ENCODE measurements at regions not wholly inside any gene's neighbourhood (a gene's known extent, or its start where the extent isn't known, plus 50 kb on each side); places are given as distances from the start of the nearest gene placed in this dataset.

DNA sequence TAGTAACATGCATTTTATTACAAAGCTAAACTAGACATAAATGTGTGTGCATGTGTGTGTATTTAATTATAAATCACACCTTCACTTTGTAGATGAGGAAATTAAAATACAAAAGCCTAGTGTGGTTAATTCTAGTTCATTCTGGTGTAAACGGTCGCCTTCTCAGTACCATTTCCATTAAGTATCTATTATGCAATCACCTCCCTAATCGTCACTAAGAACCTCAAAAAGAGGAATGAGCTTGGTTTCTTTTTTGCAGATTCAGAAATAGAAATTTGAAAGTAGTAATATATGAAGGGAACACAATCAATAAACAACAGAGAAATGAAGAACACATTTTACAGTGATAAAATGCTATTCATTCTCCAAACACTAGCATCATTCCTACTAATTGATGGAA, 233.2 kb downstream of the ZBBX start (continued):
- no peak for TF ChIP-seq VEZF1 (CRISPR knock-in tag; IDR thresholded peaks at IDR 0.05)
- TF ChIP-seq XRCC3 (IDR thresholded peaks at IDR 0.05): no peak
- no peak for TF ChIP-seq ADNP (tag; IDR thresholded peaks at IDR 0.05)
- no peak for TF ChIP-seq ZNF717 (CRISPR knock-in tag; IDR thresholded peaks at IDR 0.05)
- TF ChIP-seq KAT8 (IDR thresholded peaks at IDR 0.05; ENCODE audit: low read depth): no peak
- TF ChIP-seq POLR2H (tag; IDR thresholded peaks at IDR 0.05; ENCODE audit: low read depth): no peak

GRCh38 chr3:167125612-167126407, 254.3 kb downstream of the ZBBX start:
- DNase-seq (ENCODE audit: extremely low read depth in 1 of 4, low spot score in 3 of 4) (no peak), FAIRE-seq (no peak), ATAC-seq (no peak)
- POLR2A ChIA-PET: no interaction called here
- TF ChIP-seq SIN3A (IDR thresholded peaks at IDR 0.05; ENCODE audit: borderline replicate concordance in 2 of 2, control insufficient read depth in 1 of 2, low read depth in 2 of 2, low read length in 2 of 2) (no peak), ERF (CRISPR knock-in tag; IDR thresholded peaks at IDR 0.05) (no peak)
- TF ChIP-seq, protein P1, sequence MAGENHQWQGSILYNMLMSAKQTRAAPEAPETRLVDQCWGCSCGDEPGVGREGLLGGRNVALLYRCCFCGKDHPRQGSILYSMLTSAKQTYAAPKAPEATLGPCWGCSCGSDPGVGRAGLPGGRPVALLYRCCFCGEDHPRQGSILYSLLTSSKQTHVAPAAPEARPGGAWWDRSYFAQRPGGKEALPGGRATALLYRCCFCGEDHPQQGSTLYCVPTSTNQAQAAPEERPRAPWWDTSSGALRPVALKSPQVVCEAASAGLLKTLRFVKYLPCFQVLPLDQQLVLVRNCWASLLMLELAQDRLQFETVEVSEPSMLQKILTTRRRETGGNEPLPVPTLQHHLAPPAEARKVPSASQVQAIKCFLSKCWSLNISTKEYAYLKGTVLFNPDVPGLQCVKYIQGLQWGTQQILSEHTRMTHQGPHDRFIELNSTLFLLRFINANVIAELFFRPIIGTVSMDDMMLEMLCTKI (IDR thresholded peaks at IDR 0.05; ENCODE audit: partially characterized antibody): no peak
- no peak overlapping the region for H3K4me2 ChIP-seq (ENCODE audit: insufficient read depth, low read length)
- no peak overlapping the region for H2AFZ ChIP-seq (ENCODE audit: low read depth, low read length)
- no peaks in the 10 kb centered on the region for H3K79me2 ChIP-seq (ENCODE audit: control insufficient read depth, insufficient read depth, low read length)
- intact Hi-C loops (cut with micrococcal nuclease): no loop called here
- H3K4me1 ChIP-seq (replicated peaks in 1 of 2; ENCODE audit: control insufficient read depth in 2 of 2, insufficient read depth in 2 of 2, low read length in 2 of 2): no peaks in the 10 kb centered on the region
- H3K9me1 ChIP-seq (ENCODE audit: control insufficient read depth, insufficient read depth, low read length): no peaks in the 10 kb centered on the region
- H3K9me3 ChIP-seq (replicated peaks; ENCODE audit: control insufficient read depth, insufficient read depth, low read depth, low read length): no peaks in the 10 kb centered on the region
- no TSS peak for BruUV-seq (replicated peaks)
- no peaks in the 10 kb centered on the region for H4K20me1 ChIP-seq (replicated peaks; ENCODE audit: control insufficient read depth, insufficient read depth, low read length)
- CTCF ChIA-PET (ENCODE audit: low intra/inter-chr PET ratio): no interaction called here
- in situ Hi-C loops (cut with MboI): no loop called here
- H3K27ac ChIP-seq (ENCODE audit: extremely low read depth, low read depth, low read length): no peak overlapping the region
- no peaks in the 10 kb centered on the region for H3K36me3 ChIP-seq (ENCODE audit: control insufficient read depth, insufficient read depth, low read length)
- H3K27me3 ChIP-seq (ENCODE audit: control insufficient read depth in 2 of 2, insufficient read depth in 2 of 2, low read length in 2 of 2): no peaks in the 10 kb centered on the region
- WGBS (ENCODE audit: insufficient coverage, low coverage, missing lambda C conversion rate): 2% methylated on average over 3 of the region's 3 CpGs
- H3K4me3 ChIP-seq: no peak overlapping the region
- no peak overlapping the region for H3K9ac ChIP-seq (ENCODE audit: insufficient read depth in 1 of 2, low read depth in 2 of 2, low read length in 2 of 2)

All from K562 (cell line).